MM.1S (cell line): ENCODE measurements at regions not wholly inside any gene's neighbourhood (a gene's known extent, or its start where the extent isn't known, plus 50 kb on each side); places are given as distances from the start of the nearest gene placed in this dataset.

Experiments used
- CTCF ChIP-seq: fragments of 300-600 bp; sonication (generic); IDR thresholded peaks from 2 replicates; pipeline ENCODE4 v1.5.1; 2016; ENCODE audit warnings: antibody characterized with exemption, low read length, mixed read lengths
- EZH2 ChIP-seq: fragments of 300-600 bp; sonication (generic); optimal IDR thresholded peaks from 2 replicates; pipeline ENCODE3; 2017; ENCODE audit warnings: low read depth, mild to moderate bottlenecking, antibody characterized with exemption, low read length, mixed read lengths

GRCh38 chr11:28472904-28473303 lies 364.7 kb downstream of the METTL15 start:
- TF ChIP-seq EZH2 (no peak), CTCF (no peak)
